GM18909 (cell line): ENCODE measurements at regions not wholly inside any gene's neighbourhood (a gene's known extent, or its start where the extent isn't known, plus 50 kb on each side); places are given as distances from the start of the nearest gene placed in this dataset.

Experiments
- ATAC-seq: cut with Tn5 transposase; IDR thresholded peaks from one replicate; pipeline ENCODE4 v1.9.1; 2021; ENCODE audit warnings: mild to moderate bottlenecking; ENCODE audit not compliant: unreplicated experiment, poor library complexity

GRCh38 chr13:40230833-40231266 lies 435.6 kb downstream of the FOXO1 start:
- no peak for ATAC-seq

DNA sequence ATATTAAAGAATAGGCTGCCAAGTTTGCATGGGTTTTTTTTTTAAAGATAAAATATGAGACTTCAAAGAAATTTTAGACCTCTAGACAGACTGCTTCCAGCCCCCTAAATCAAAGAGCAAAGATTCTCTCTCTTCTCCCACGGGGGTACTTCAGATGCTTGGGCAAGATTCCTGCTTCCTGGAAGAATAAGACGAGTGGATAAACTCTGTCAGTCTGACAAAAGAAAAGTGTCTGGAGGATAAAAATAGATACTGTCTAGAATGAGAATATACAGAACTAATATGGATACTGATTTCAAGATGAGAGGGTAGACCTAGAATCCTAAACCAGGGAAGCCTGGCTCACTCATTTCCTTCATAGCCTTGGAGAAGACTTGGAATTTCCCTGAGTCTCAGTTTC lies 435.1 kb downstream of the FOXO1 start:
- ATAC-seq = no peak

- ATAC-seq = no peak
Observed at GRCh38 chr13:40231751-40232150, 434.7 kb downstream of the FOXO1 start.

DNA sequence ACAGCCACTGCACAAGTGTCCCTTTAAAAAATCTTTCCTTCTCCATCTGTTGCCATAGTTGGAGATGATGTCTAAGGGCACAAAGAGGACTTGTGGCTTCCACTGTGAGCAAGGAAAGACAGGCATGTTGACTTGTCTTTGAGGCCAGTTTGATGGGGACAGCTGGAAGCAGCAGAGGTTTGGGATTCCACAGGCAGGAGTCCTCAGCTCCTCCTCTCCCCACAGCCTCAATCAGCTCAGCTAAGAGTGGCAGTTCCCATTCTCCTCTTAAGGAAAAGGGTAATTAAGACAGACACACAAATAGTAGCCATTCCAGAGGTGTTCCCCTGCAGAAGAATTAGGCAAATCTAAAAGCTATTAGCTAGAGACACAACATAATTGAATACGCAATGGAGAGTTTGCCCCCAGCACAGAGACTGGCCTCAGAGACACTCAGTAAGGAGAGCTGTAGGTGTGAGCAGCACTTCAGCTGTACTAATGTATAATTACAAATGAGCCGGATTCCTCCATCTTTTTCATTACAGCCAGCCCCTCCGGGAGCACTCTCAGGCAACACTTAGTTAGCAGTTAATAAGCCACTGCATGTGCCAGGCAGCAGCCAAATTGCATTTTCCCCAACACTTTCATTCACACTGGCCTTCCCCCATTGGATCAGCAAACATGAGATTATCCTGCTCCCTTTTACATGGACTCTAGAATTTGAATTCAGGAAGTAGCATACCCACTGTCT lies 434.0 kb downstream of the FOXO1 start:
- no peak for ATAC-seq

DNA sequence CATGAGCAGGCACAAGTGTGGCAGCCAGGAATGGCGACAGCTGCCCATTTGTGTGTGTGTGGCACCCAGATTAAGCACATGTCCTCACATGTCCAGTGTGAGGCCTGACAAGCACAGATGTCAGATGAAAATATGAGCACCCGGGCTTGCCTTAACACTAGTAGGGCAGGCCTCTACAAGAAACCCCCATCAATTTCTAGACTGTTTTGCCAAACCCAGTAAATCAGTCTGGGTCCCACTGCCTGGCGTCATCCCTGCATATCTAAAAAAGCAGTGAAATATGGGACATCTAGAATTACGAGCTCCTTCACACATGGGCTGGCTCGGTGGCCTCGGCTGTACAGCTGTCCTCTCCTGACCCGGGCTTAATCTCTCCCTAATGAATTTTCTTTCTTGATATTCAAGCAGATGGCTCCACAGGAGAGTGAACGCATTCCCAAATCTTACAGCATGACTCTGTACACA lies 432.7 kb downstream of the FOXO1 start:
- ATAC-seq = no peak

GRCh38 chr13:40235160-40235796 lies 431.2 kb downstream of the FOXO1 start:
- ATAC-seq = no peak

GRCh38 chr13:40236566-40237168 lies 429.8 kb downstream of the FOXO1 start:
- ATAC-seq = no peak

GRCh38 chr13:40238761-40239160 lies 427.7 kb downstream of the FOXO1 start:
- ATAC-seq = no peak

- no peak for ATAC-seq
Observed at GRCh38 chr13:40240293-40240692, 426.1 kb downstream of the FOXO1 start.

- ATAC-seq = no peak
Observed at GRCh38 chr13:40241125-40241798, 425.2 kb downstream of the FOXO1 start.

- no peak for ATAC-seq
Observed at GRCh38 chr13:40243047-40243446, 423.4 kb downstream of the FOXO1 start.

DNA sequence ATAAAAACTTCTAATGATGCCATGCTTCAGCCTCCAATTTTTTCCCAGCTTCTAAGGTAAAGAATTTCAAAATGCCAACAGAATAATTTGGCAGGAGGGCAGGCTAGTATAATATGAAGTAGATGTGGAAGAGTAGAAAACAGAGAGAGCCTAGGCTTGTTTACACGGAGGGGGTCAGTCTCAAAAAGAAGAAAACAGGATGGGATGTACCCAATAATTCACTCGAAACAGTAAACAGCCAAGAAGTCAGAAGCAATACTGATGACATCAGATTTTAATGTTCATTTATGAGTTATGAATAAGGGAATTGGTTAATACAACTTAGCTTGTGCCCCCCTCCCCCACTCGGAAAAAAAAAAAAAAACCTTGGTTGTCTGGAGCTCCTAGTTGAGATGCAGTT lies 422.5 kb downstream of the FOXO1 start:
- ATAC-seq = no peak

GRCh38 chr13:40245567-40245966 lies 420.9 kb downstream of the FOXO1 start:
- ATAC-seq = no peak

GRCh38 chr13:40247845-40248244 lies 418.6 kb downstream of the FOXO1 start:
- no peak for ATAC-seq

GRCh38 chr13:40251343-40252032 lies 415.0 kb downstream of the FOXO1 start:
- ATAC-seq = no peak

- no peak for ATAC-seq
Observed at GRCh38 chr13:40252241-40252640, 414.2 kb downstream of the FOXO1 start.

DNA sequence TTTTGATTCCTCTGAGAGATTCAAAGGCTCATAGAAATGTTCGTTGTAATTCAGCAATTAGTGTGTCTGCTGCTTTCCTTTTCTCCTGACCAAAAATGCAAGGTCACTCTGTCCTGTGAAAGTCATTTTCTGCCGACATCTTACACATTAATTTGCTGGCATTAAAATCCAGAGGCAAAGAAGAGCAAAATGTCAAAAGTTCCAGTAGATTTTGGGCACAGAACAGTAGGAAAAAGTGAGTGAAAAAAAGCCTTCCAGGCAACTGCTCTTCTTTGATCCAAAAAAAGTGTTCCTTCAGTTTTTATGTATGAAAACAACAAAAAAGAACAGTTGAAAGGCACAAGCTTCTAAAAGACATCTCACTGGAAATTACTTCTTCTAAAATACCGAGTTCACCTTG lies 413.8 kb downstream of the FOXO1 start:
- ATAC-seq = no peak

DNA sequence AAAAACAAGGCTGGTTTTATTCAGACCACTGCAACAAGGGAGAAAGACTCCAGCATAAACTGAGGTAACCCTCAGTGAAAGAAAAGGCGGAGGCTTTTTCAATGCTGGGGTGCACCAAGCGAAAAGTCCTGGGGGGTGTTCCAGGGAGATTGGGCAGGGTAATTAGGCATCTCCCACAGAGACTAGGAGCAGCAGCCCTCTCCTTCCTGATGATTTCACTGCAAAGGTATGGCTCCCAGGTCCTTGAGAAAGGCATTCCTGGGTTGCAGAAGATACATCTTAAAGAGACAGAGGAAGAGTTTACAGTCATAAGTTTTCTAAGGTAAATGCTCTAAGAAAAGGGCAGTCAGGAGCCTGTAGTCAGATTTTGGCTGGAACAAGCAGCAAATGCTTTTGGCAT lies 412.0 kb downstream of the FOXO1 start:
- ATAC-seq = no peak

DNA sequence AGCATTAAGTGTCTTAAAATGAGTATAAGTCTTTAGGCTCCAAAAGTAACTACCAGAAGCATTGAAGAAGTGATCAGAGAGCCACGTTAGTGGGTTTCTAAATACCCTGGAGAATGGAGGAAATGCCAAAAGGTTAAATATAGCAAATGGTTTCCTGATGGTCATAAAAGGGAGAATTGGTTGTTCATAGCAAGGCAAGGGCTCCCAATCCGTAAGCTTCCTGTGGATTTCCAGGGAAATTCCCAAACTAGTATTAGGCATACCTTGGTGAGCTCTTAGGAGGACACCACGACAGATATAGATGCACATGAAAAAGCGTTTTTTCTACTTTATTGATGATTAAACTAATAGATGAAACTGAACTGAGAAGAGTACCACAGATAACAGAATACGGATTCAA lies 410.9 kb downstream of the FOXO1 start:
- ATAC-seq = no peak

DNA sequence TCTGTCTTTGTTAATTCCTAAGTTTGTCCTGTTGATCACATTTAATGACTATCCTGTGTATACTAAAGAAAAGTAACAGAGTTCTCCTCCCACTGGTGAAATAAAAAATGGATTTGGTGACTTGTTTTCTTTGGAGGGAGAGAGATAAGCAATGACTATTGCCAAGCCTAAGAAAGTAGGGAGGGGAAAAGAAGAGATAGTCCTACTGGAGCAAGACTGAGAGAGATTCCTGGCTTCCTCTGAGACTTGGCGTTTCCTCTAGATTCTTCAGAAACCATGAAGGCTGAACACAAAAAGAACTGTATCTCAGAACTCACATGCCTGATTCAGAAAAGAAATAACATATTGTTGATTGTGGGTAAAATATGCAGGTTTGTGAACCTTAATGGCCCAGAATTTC lies 406.5 kb downstream of the FOXO1 start:
- ATAC-seq = no peak
